ENCODE measurements at regions not wholly inside any gene's neighbourhood (a gene's known extent, or its start where the extent isn't known, plus 50 kb on each side); places are given as distances from the start of the nearest gene placed in this dataset.

GRCh38 chr9:104256696-104257062, 162.6 kb downstream of the SMC2 start:
- H3K36me3 ChIP-seq, result no peaks in the 10 kb centered on the region
- in situ Hi-C loops (cut with MboI; ENCODE audit: low pct_ligation_motif_present in 1 of 4, low pct_unique_long_range_greater_than_20kb in 1 of 4, low sequenced_read_pairs in 3 of 4) (no loop called here), intact Hi-C loops (cut with DNase I; ENCODE audit: low total_unique reads) (no loop called here)
- H3K9me3 ChIP-seq, result peaks cover 4% of the 10 kb centered on the region in 2 donors
- no peaks in the 10 kb centered on the region for H3K27me3 ChIP-seq
- TF ChIP-seq CTCF (IDR thresholded peaks at IDR 0.05) (no peak), POLR2AphosphoS5 (IDR thresholded peaks at IDR 0.05) (no peak), POLR2A (IDR thresholded peaks at IDR 0.05) (no peak), EP300 (IDR thresholded peaks at IDR 0.05; ENCODE audit: low read depth) (no peak)
- H3K4me3 ChIP-seq, result no peak overlapping the region
- no peak overlapping the region for H3K27ac ChIP-seq
- no peaks in the 10 kb centered on the region for H3K4me1 ChIP-seq
- no peak for DNase-seq

GRCh38 chr9:104258296-104259011, 164.3 kb downstream of the SMC2 start:
- TF ChIP-seq CTCF (IDR thresholded peaks at IDR 0.05) (no peak), POLR2AphosphoS5 (IDR thresholded peaks at IDR 0.05) (no peak), POLR2A (IDR thresholded peaks at IDR 0.05) (no peak), EP300 (IDR thresholded peaks at IDR 0.05; ENCODE audit: low read depth) (no peak)
- no peaks in the 10 kb centered on the region for H3K36me3 ChIP-seq
- intact Hi-C loops (cut with DNase I; ENCODE audit: low total_unique reads), result no loop called here
- H3K4me3 ChIP-seq, result no peak overlapping the region
- WGBS, 2 donors (ENCODE audit: low coverage in 1 of 2), result 58 to 70% methylated on average over 5 to 10 of the region's 10 CpGs
- H3K27ac ChIP-seq, result no peak overlapping the region
- H3K9me3 ChIP-seq, result no peaks in the 10 kb centered on the region
- in situ Hi-C loops (cut with MboI; ENCODE audit: low pct_ligation_motif_present in 1 of 4, low pct_unique_long_range_greater_than_20kb in 1 of 4, low sequenced_read_pairs in 3 of 4), result no loop called here
- no peak for DNase-seq
- H3K27me3 ChIP-seq, result no peaks in the 10 kb centered on the region
- no peaks in the 10 kb centered on the region for H3K4me1 ChIP-seq

- intact Hi-C loops (cut with DNase I; ENCODE audit: low total_unique reads), result no loop called here
These were observed 165.9 kb downstream of the SMC2 start for GRCh38 chr9:104260004-104260403.

GRCh38 chr9:104263942-104264341, 169.8 kb downstream of the SMC2 start:
- no peak for DNase-seq
- WGBS, 2 donors (ENCODE audit: low coverage in 1 of 2), result 36 to 44% methylated on average over 2 of the region's 2 CpGs
- TF ChIP-seq POLR2A (IDR thresholded peaks at IDR 0.05) (no peak), EP300 (IDR thresholded peaks at IDR 0.05; ENCODE audit: low read depth) (no peak), CTCF (IDR thresholded peaks at IDR 0.05) (no peak)
- intact Hi-C loops (cut with DNase I; ENCODE audit: low total_unique reads) (no loop called here), in situ Hi-C loops (cut with MboI; ENCODE audit: low pct_ligation_motif_present in 1 of 4, low pct_unique_long_range_greater_than_20kb in 1 of 4, low sequenced_read_pairs in 3 of 4) (no loop called here)
- H3K4me1 ChIP-seq, result peaks cover 0 to 7% (median 0%) of the 10 kb centered on the region in 4 donors
- H3K4me3 ChIP-seq, result no peak overlapping the region
- no peaks in the 10 kb centered on the region for H3K27me3 ChIP-seq
- H3K36me3 ChIP-seq, result no peaks in the 10 kb centered on the region
- no peaks in the 10 kb centered on the region for H3K9me3 ChIP-seq
- H3K27ac ChIP-seq, result no peak overlapping the region

More at GRCh38 chr9:104260004-104260403, 165.9 kb downstream of the SMC2 start:
- TF ChIP-seq POLR2AphosphoS5 (IDR thresholded peaks at IDR 0.05) (no peak), CTCF (IDR thresholded peaks at IDR 0.05) (no peak), POLR2A (IDR thresholded peaks at IDR 0.05) (no peak), EP300 (IDR thresholded peaks at IDR 0.05; ENCODE audit: low read depth) (no peak)
- H3K27ac ChIP-seq, result no peak overlapping the region
- H3K4me1 ChIP-seq, result peaks cover 0 to 7% (median 0%) of the 10 kb centered on the region in 4 donors
- no peaks in the 10 kb centered on the region for H3K36me3 ChIP-seq
- H3K27me3 ChIP-seq, result no peaks in the 10 kb centered on the region
- in situ Hi-C loops (cut with MboI; ENCODE audit: low pct_ligation_motif_present in 1 of 4, low pct_unique_long_range_greater_than_20kb in 1 of 4, low sequenced_read_pairs in 3 of 4), result no loop called here
- WGBS, 2 donors (ENCODE audit: low coverage in 1 of 2), result 61 to 74% methylated on average over 3 of the region's 3 CpGs
- H3K9me3 ChIP-seq, result no peaks in the 10 kb centered on the region
- DNase-seq, result no peak
- H3K4me3 ChIP-seq, result no peak overlapping the region
